ENCODE measurements at regions not wholly inside any gene's neighbourhood (a gene's known extent, or its start where the extent isn't known, plus 50 kb on each side); places are given as distances from the start of the nearest gene placed in this dataset.
"Not testable (repeated sequence)": the region's sequence is repeated elsewhere in the genome, so short reads cannot be mapped to it uniquely, and the experiment has no call there.

DNA sequence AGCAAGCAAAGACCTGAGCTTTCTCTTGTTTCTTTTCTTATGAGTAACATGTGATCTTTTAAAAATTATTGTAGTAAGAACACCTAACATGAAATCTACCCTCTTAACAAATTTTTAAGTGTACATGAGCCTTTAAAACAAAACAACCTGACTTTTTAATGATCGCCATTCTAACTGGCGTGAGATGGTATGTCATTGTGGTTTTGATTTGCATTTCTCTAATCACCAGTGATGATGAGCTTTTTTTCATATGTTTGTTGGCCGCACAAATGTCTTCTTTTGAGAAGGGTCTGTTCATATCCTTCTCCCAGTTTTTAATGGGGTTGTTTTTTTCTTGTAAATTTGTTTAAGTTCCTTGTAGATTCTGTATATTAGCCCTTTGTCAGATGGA lies 73.7 kb upstream of the BMP2 start:
- H3K4me3 ChIP-seq (replicated peaks in 1 of 2; ENCODE audit: low read depth in 1 of 2, low read length in 2 of 2); ATAC-seq; H3K27ac ChIP-seq (ENCODE audit: low read depth, low read length); H3K36me3 ChIP-seq (ENCODE audit: control insufficient read depth in 1 of 2, insufficient read depth in 2 of 2, low read length in 2 of 2); DNase-seq (ENCODE audit: low read depth, low spot score); H3K9me3 ChIP-seq (ENCODE audit: control insufficient read depth in 1 of 2, insufficient read depth in 1 of 2, low read depth in 1 of 2, low read length in 2 of 2); intact Hi-C loops (cut with micrococcal nuclease); H3K4me1 ChIP-seq (ENCODE audit: control insufficient read depth in 1 of 2, insufficient read depth in 2 of 2, low read length in 2 of 2); CTCF ChIA-PET; H3K9ac ChIP-seq (ENCODE audit: low read length); H3K4me2 ChIP-seq (ENCODE audit: low read length); POLR2A ChIA-PET; H3K27me3 ChIP-seq (ENCODE audit: insufficient read depth, low read length); H4K20me1 ChIP-seq (ENCODE audit: insufficient read depth); RAD21 ChIA-PET (ENCODE audit: low non-redundant PET in 1 of 2, low total read pairs in 2 of 2, uncharacterized antibody in 2 of 2, unreplicated experiment in 2 of 2); BruUV-seq (replicated peaks); H3K79me2 ChIP-seq (ENCODE audit: insufficient read depth, low read length); H3K9me2 ChIP-seq (ENCODE audit: insufficient read depth); H2AFZ ChIP-seq (ENCODE audit: low read depth, low read length, poor library complexity, severe bottlenecking): not testable (repeated sequence)

GRCh38 chr20:6693178-6693807 lies 74.2 kb upstream of the BMP2 start:
- CTCF ChIA-PET, result no interaction called here
- POLR2A ChIA-PET, result no interaction called here
- RAD21 ChIA-PET (ENCODE audit: low non-redundant PET in 1 of 2, low total read pairs in 2 of 2, uncharacterized antibody in 2 of 2, unreplicated experiment in 2 of 2), result no interaction called here
- no peaks in the 10 kb centered on the region for H3K79me2 ChIP-seq (ENCODE audit: insufficient read depth, low read length)
- no peaks in the 10 kb centered on the region for H4K20me1 ChIP-seq (ENCODE audit: insufficient read depth)
- no peak overlapping the region for H2AFZ ChIP-seq (ENCODE audit: low read depth, low read length, poor library complexity, severe bottlenecking)
- no peak overlapping the region for H3K27ac ChIP-seq (ENCODE audit: low read depth, low read length)
- no peak overlapping the region for H3K4me3 ChIP-seq (replicated peaks in 1 of 2; ENCODE audit: low read depth in 1 of 2, low read length in 2 of 2)
- H3K4me2 ChIP-seq (ENCODE audit: low read length), result no peak overlapping the region
- peaks cover 0 to 5% of the 10 kb centered on the region in 2 experiments; a peak in 2 of 4 replicates for H3K4me1 ChIP-seq (ENCODE audit: control insufficient read depth in 1 of 2, insufficient read depth in 2 of 2, low read length in 2 of 2)
- H3K36me3 ChIP-seq (ENCODE audit: control insufficient read depth in 1 of 2, insufficient read depth in 2 of 2, low read length in 2 of 2), result no peaks in the 10 kb centered on the region
- no peak overlapping the region for H3K9ac ChIP-seq (ENCODE audit: low read length)
- no peaks in the 10 kb centered on the region for H3K9me2 ChIP-seq (ENCODE audit: insufficient read depth)
- H3K27me3 ChIP-seq (ENCODE audit: insufficient read depth, low read length), result no peaks in the 10 kb centered on the region
- TF ChIP-seq TCF7L2 (IDR thresholded peaks at IDR 0.05; ENCODE audit: borderline replicate concordance, extremely low read depth, insufficient read depth, insufficient read length) (no peak), ZFX (IDR thresholded peaks at IDR 0.05) (no peak), ZNF274 (IDR thresholded peaks at IDR 0.05; ENCODE audit: low read depth, low read length) (no peak), YY1 (IDR thresholded peaks at IDR 0.05; ENCODE audit: extremely low read depth, insufficient replicate concordance, low read depth, low read length) (no peak), REST (IDR thresholded peaks at IDR 0.05; ENCODE audit: low read depth) (no peak), CEBPB (IDR thresholded peaks at IDR 0.05; ENCODE audit: low read depth) (no peak), EZH2 (IDR thresholded peaks at IDR 0.05) (no peak), EZH2phosphoT487 (IDR thresholded peaks at IDR 0.05; ENCODE audit: borderline replicate concordance) (no peak), CBX3 (IDR thresholded peaks at IDR 0.05; ENCODE audit: low read depth) (no peak), JUND (IDR thresholded peaks at IDR 0.05) (no peak), SP1 (IDR thresholded peaks at IDR 0.05; ENCODE audit: low read depth) (no peak), ELF1 (IDR thresholded peaks at IDR 0.05; ENCODE audit: borderline replicate concordance, low read depth) (no peak)
- TF ChIP-seq, protein P1, sequence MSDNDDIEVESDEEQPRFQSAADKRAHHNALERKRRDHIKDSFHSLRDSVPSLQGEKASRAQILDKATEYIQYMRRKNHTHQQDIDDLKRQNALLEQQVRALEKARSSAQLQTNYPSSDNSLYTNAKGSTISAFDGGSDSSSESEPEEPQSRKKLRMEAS (IDR thresholded peaks at IDR 0.05), result no peak
- no TSS peak for BruUV-seq (replicated peaks)
- peaks cover 0 to 4% of the 10 kb centered on the region in 2 experiments; a peak in 2 of 4 replicates for H3K9me3 ChIP-seq (ENCODE audit: control insufficient read depth in 1 of 2, insufficient read depth in 1 of 2, low read depth in 1 of 2, low read length in 2 of 2)
- DNase-seq (ENCODE audit: low read depth, low spot score), result no peak
- intact Hi-C loops (cut with micrococcal nuclease), result no loop called here
- ATAC-seq, result no peak

Measured in HCT116 (cell line).